ENCODE measurements at regions not wholly inside any gene's neighbourhood (a gene's known extent, or its start where the extent isn't known, plus 50 kb on each side); places are given as distances from the start of the nearest gene placed in this dataset.

GRCh38 chr12:27178255-27178654 lies 65.8 kb upstream of the STK38L start:
- TF ChIP-seq CTCF (IDR thresholded peaks at IDR 0.05) (no peak), POLR2A (IDR thresholded peaks at IDR 0.05) (no peak)

Data from transverse colon (tissue), 3 donors.